NOMO-1 treated with DMSO at 0.1 percent for 48 hours (cell line): ENCODE measurements at regions not wholly inside any gene's neighbourhood (a gene's known extent, or its start where the extent isn't known, plus 50 kb on each side); places are given as distances from the start of the nearest gene placed in this dataset.

Experiments used
- DNase-seq: peaks from one replicate; lab custom pipeline; 2025; ENCODE audit not compliant: unreplicated experiment; lab: John Stamatoyannopoulos, UW

DNA sequence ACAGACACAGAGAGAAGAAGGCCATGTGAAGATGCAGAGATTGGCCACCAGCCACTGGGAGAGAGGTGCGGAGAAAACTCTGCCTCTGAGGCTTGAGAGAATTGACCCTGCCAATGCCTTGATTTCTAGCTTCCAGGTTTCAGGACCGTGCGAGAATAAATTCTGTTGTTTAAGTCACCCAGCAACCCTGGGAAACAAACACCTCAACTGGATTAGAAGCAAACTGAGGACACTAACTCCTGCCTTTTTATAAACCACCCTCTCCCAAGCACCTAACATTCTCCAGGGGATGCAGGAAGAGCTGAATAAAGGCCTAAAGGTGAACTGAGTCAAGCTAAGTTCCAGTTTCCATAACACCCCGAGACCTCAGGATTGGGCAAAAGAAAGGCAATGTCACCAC is 136.1 kb downstream of the ANKRD60 start:
- DNase-seq = no peak

DNA sequence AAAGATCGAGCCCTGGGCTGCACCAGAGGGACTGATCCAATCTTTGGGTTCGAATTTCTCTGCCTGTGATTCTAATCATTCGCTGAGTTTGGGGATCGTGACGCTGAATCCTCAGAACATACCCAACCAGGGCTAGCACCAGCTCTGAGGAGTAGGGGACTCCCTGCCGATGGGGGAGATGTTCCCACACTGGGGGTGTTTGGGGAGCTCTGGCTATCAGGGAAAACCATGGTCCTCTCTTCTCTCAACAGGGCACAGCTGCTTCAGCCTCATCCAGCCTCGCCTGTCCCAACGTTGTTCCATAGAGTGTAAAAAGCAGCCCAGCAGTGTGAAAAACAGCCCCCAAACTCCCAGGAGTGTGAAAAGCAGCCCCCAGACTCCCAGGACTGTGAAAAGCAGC is 136.6 kb downstream of the ANKRD60 start:
- no peak for DNase-seq

DNA sequence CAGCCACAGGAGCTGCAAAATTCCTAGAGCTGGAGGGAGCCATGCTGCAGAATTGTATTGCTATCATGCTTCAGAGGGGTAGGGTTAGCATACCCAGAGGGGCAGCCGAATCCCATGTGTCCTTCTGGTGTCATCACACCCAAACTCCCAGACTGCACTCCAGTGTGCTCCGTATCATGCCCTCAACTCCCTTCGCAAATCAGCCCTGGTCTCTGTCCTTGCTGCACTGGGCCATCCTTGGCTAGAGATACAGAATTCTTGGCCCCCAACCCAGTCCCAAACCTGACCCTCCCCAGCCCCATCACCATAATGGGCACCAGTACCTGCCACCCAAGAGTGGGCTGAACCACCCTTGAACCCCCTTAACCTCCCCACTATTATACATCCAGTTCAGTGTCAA is 138.3 kb downstream of the ANKRD60 start:
- DNase-seq = no peak

DNA sequence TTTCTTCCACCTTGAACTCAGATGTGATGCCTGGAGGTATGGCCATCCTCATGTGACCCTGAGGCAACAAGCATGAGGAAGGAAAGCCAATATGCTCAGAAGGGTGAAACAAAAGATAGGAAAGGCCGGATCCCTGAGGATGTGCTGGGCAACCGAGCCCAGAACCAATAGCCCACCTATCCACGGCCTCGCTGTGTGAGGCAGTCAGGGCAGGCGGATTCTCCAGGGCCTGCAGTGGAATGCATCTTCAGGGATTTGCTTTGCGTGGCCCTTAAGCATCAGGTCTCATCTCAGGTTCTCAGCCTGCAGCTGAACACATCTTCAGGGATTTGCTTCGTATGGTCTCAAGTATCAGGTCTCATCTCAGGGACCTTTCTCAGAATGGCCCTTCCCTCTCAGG is 139.8 kb downstream of the ANKRD60 start:
- DNase-seq = no peak

DNA sequence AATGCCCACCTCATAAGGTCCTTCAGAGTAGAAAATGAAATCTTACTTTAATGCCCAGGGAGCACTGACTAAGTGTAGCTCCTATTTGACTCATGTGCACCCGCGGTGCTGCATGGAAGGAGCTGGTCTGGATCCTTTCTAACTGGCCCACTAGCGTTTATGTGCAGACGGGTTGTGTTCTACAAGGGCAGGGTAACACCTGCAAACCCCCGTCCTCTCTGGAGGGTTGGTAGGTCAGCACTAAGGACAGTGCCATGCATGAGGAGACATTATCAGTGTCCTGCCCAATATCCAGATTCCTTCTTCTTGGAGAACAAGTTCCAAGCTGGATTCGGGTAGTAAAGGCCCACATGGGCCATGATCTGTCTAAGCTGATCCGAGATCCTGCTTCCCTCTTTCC is 140.3 kb downstream of the ANKRD60 start:
- DNase-seq = no peak

DNA sequence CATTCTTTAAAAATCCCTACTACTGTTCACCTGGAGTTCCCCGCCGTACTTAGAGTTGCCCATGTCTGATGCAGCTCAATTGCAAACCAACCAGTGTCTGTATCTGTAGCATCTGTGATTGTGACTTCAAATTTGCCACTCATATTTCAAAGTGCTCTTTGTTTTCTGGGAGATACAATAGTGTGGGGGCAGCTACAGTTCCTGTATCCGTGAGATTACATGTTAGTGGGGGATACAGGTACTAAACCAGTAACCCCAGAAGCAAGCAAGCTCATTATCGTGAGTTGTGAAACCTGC is 140.9 kb downstream of the ANKRD60 start:
- no peak for DNase-seq

DNA sequence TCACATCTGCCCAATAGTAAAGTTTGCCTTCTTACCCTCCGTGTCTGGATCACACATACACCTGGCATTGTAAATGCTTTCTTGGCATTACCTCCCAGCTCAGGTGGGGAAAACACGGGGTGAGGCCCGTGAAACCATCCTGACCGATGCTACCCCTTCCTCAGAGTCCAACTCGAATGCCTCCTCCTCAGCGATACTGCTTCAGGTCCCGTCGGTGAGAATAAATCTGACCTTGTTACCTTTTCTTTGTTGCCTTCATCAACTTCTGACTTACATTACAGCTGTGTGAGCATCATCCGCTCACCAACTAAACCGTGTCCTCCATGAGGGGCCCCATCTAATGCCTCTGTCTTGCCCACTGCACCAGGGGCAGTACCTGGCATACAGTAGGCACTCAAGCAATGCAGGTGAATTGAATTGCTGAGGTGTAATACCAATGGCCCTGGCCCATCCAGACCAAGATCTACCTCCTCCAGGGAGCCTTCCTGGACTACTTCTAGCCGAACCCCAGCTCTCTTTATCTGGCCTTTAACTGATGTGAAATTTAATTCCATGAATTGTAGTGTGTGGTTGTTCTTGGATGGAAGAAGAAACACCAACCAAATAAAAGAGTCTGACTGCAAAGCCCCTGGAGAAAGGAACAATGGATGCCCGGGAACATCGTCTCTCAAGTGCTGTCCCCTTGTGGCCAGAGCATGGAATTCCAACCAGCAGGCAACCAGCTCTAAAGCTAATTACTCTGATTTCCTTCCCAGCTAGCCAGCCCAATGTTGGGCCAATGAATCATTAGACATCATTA is 141.5 kb downstream of the ANKRD60 start:
- DNase-seq = peak; percentile 10

DNA sequence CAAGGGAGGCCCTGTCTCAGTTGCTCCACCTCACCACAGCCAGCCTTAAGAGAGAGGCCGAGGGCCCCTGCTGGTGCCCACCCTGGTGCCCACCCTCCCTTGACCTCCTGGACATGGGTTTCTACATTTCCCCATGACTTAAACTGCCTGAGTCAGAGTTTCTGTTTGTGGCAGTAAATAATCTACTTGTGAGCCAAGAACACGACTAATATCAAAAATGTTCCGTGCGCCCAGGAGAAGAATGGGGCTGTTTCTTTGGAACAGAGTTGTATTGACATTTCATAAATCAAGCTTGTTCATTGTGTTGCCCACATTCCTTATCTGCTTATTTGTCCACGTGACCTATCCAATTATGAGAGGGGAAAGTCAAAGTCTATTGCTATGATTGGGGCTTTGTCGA is 143.5 kb downstream of the ANKRD60 start:
- DNase-seq = no peak

DNA sequence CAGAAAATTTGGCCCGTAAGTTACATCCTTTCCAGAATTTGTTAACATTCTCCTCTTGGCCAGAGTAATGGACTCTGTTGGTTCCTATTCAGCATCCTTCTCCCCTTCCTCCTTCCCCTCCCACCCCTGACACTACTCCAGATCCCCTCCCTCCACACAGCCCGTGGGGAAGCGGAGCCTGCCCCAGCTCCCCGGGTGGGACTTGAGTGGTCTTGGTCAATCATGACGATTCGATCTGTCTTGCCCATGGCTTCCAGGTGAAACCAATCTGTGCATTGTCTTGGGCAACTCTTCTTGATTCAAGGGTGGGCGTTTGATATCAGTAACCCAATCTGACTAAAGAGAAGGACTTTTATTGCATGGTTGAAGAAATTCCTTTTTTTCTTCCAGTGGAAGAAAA is 143.9 kb downstream of the ANKRD60 start:
- no peak for DNase-seq

DNA sequence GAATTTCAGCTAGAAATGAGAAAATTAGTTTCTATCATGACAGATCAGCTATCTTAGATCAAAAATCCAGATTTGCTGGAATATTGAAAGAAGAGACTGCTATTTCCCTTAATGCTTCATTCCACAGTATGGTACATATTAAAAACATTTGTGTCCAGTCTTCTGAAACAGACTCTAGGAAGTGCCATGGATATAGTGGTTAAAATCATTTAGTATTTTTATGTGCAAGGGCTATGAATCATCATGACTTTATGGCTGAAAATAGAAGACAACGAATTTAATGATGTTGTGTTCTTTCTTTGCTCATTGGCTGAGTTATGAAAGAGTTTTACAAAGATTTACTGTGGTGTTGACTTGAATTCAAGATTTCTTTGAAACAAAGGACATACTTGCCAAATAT is 146.6 kb downstream of the ANKRD60 start:
- peak; percentile 81 for DNase-seq

DNA sequence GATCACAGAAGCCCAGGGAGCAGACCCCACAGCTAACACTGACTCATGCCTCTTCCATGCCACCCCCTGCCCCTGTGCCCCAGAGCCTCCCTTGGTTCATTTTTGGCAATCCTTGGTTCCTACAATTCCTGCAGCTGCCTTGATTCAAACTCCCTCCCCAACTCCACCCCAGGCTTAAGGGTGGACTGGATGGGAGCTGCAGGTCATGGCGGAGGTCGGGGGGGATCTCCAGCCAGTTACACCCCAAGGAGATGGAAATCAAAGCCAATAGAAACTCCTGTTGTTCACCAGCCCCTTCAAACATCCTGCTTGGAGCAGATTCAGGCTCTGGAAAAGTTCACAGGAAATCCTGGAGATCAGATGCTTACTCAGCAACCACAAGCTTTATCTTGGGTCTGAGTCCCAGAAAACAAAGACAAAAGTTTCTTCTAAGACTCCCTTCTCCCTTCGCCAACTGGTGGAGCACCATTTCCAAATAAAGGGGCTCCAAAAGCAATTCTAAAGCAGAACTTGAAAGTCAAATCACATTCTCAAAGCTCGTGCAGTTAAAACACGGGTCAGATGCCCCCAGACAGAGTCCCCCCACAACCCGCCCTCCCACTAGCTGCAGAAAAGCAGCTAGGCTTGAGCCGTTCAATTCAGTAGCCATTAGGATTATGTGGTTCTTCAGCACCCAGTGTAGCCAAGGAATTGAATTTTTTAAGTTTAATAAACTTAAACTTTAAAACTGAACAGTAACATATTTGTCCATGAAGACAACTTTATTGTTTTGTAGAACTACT is 149.5 kb downstream of the ANKRD60 start:
- no peak for DNase-seq

DNA sequence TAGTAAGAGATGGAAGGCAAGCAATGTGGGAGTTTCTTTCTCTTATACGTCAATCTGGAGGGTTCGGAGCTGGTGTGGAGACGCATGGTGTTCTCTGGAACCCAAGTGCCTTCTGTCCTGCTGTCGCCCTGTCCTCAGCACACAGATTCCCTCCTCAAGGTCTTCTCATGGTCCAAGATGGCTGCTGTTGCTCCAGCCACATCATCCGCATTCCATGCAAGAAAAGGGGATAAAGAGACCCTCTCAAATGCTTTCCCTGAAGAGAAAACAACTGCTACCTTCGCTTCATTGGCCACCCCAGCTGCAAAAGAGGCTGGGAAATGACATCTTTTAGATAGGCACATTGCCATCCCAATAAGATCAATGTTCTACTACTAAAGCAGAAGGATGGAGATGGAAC is 151.2 kb downstream of the ANKRD60 start:
- no peak for DNase-seq

DNA sequence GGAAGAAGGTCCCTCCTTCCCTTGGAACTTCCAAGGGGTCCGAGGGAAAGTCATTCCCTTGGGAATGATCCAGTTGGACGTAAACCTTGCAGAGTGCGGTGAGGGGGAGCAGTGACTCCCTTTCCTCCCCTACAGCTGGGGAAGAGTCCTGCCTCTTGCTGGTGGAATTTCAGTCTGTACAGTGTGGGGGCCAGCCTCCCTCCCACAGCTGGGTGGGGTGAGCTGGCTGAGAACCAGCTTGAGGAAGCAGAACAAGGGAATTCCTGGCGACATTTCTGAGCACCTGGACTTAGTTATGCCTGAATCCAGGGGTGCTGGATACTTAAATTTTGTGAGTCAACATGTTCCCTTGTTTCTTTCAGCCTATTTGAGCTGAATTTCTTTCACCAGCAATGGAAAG is 152.0 kb downstream of the ANKRD60 start:
- no peak for DNase-seq

DNA sequence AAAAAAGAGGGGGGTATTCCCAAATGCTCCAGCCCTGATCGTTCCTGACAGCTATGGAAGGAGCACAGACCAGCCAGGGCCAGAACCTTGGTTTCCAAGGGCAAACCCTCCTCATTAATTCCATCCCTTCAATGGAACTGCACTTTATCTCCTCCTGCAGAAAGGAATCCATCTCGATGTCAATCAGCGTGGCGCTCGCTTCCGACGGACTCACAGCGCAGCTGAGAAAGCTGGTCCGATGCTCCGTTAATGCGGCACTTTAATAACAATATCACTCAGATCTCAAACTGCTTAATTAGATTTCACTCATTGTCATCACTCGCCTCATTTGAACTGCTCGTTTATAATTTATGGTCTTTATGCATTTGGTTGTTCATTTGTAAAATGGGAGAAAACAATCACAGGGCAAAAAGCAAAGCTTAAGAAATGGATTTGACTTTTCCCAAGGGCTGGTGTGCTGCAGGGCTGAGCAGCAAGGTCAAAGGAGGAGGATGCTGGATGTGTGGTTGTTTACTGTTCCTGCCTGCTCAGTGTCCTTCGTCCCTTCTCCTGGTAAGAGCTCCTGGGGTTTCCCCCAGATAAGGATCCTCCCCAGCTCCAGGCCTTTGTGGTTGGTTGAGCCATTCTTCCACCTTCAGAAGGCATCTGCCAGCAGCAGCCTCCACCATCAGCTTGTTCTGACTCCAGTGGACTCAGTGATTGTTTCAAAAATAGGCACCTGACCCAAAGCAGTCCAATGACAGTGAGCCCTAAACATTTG is 152.7 kb downstream of the ANKRD60 start:
- no peak for DNase-seq

DNA sequence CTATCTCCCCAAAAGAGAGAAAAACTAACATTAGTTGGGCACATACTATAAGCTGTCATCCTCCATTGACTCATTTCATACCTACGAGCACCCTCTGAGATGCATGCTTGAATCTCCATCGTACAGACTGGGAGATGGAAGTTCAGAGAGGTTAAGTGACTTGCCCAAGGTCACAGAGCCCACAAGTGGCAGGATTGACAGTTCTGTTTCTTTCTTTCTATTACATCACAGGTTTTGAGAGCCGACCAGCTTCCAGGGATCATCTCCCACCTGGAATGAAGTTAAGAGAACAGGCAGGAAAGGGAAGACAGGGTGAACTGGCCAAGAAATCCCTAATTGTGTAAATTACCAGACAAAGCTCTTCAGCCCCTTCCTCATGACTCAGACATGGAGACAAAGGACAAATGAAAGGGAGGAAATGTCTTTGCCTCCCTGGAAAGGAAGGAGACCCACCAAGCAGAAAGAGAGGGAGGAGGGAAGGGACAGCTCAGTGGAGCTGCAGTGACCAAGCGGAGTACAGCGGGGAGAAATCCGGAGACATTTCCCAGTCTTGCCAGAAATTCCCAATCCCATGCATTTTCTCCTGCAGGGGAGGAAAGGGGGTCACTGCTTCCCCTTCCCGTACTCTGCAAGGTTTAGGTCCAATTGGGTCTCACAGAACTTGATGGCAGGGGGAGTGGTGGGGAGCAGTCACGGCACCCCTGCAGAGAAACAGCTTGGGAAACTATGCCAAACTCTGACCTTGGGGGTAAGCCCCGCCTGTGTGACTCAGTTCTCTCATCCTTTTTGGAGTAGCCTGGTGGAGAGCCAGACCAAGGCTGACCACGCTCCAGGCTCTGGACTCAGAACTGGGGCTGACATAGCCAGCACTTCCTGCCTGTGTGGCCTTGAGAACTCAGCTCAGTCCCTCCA is 154.3 kb downstream of the ANKRD60 start:
- no peak for DNase-seq

DNA sequence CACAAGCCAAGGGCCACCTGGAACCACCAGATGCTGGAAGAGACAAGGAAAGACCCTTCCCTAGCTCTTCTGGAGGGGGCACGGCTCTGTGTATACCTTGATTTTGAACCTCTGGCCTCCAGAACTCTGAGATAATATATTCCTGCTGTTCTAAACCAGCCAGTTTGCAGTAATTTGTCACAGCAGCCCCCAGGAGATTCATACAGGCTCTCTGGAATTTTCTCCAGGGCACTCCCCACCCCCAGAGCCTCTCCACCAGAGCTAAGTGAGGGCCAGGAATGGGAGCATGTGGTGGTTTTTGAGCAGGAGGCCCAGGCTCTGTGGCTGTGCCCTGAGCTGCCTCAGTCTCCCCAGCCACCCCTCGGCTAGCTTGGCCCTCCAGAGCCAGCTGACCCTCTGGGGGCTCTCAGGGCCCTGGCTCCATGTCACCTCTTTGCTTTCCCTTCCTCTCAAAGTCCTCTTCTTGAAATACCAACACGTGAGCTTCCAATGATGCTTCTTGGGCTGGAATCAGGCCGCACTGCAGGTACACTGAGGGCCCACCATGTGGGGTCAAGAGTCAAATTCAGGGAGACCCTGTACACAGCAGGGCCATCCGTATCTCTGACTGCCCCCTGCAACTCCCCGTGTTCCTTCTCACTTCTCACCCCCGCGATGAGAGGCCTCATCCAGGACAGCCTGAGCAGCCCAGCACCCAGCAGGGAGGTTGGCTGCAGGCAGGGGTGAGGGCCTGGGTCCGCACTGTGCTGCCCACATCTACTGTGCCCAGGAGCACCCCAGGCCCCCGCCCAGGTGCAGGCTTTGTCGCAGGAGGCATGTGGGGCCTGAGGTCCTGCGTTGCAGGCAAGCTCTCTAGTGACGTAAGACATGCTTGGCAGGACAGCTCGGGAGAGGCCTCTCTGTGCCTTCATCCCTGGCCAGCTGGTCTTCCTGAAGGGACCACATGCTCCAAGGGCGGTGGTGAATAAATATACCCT is 155.5 kb downstream of the ANKRD60 start:
- DNase-seq = no peak

DNA sequence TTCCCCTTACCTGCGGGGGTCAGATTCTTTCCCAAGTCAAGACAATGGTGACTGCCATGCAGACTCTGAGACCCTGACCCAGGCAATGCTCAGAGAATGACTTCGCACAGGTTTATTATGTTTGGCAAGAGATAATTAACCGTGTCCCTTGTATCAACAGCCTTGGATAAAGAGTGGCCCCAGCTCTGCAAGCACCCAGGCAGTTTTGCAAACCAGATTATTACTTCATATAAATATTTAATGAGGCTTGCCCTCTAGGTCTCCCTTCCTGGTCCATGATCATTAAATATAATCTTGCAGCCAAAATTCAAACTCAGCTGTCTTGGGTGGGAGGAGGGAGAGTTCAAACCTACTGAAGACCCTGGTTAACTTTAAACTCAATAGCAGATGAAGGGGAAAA is 156.5 kb downstream of the ANKRD60 start:
- no peak for DNase-seq

DNA sequence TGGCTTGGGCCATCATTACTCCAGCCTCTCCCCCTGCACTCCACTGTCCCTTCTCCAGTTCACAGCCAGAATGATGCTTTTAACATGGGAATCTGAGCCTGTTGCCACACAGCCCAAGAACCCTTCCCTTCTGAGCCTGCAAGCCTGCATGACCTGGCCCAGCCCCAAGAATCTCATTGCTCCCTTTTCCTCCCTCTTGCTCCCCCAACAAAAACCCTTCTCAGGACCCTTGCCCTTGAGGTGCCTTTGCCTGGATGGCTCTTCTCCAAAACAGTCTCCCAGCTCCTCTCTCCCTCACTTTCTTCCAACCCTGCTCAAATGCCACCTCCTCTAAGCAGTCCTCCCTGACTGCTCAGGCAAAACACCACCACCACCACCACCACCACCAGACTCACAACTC is 157.2 kb downstream of the ANKRD60 start:
- DNase-seq = no peak

DNA sequence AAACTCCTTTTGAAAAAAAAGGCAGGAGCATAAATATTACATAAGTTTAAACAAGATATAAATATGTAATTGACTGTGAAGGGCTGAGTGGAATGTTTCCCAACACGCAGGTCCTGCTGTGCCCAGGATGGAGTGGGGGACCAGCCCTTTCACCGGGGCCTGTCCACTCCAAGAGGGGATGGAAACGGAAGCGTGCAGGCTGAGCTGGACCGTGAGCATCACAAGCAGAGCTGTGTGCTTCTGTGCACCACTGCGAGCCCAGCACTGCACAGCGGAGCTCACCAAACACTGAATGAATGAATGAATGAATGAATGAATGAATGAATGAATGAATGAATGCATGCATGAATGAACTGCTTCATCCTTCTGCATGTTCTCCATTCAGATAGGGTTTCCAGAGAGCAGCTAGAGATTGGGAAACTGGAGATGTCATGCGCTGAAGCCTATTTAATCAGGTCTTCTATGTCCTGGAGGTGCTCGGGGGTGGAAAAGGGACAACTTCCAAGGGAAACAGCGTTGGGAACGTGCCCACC is 157.7 kb downstream of the ANKRD60 start:
- DNase-seq = no peak
